HG02973 (cell line): ENCODE measurements at regions not wholly inside any gene's neighbourhood (a gene's known extent, or its start where the extent isn't known, plus 50 kb on each side); places are given as distances from the start of the nearest gene placed in this dataset.
"Not testable (repeated sequence)": the region's sequence is repeated elsewhere in the genome, so short reads cannot be mapped to it uniquely, and the experiment has no call there.

Experiments used
- ATAC-seq: cut with Tn5 transposase; IDR thresholded peaks from one replicate; pipeline ENCODE4 v1.9.1; 2021; ENCODE audit warnings: moderate library complexity; ENCODE audit not compliant: unreplicated experiment

DNA sequence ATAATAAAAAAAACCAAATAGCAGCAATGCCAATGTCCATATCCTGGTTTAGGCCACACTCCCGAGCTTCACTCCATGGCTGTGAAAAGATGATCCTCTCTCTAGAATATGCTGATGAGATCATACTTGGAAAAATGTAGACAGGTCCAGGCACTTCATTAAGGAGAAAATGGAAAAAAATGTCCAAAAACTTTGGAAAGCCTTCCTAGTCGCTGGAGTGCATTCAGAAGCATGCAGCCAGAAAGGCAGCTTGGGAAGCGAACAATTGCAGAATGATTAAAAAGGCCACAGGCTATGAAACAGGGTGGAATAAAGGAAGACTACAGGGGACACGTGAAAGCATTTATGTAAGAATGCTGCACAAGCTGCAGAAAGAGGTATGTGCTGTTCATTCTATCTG, 165.6 kb upstream of the HCCS start:
- ATAC-seq: no peak

DNA sequence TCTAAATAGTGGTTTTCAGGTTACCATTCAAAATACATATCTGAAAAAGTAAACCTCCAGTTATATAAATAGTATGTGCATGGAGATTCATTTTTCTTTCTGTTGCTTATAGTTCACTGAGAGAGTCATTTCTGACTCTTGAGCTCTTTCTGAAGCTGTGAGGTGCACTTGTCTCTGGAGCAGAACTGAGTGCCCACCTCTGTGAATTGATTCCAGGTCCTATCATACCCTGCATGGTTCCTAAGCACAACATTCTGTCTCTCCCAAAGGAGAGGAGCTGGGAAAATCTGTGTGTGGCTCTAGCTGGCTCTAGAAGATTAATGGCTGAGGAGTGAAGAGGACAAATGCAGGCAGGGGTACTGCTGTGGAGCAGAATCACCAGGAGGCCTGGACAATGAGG, 161.6 kb upstream of the HCCS start:
- ATAC-seq: no peak

DNA sequence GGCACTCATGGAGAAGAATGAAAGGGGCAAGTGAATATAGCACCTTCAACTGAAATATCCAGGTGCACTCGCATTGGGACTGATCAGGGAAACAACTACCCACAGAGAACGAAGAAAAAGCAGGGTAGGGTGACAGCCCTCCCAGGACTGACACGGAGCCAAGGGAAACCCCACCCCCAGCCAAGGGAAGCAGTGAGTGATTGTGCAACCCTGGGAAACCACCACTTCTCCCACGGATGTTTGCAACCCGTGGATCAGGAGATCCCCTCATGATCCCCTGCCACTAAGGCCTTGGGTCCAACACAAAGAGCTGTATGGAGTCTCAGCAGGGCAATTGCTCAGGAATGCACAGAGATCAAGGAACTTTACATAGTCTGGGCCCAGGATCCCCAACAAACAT, 158.5 kb upstream of the HCCS start:
- no peak for ATAC-seq

DNA sequence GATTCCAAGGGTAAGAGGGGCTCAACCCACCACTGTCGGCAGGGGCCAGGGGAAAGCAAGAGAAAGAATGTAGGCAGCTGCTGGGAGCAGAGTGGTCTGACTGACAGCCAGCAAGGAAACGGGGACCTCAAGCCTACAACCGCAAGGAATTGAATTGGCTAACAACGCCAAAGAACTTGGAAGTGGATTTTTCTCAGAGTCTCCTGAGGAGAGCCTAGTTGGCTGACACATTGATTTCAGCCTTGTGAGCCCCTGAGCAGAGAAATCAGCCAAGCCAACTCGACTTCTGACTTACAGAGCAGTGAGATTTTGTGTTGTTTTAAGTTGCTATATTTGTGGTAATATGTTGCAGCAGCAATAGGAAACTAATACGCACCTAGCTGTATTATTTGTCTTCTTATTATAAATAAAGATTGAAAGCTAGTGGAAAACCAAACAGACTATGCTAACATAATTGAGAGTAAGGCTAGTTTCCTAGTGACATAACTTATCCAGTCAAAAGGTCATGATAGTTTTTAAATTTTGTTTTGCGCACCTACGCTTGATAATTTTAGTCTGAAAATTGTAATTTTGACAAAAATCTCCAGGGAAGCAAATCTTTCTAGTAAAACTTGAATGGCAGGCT, 145.8 kb upstream of the HCCS start:
- ATAC-seq: no peak

DNA sequence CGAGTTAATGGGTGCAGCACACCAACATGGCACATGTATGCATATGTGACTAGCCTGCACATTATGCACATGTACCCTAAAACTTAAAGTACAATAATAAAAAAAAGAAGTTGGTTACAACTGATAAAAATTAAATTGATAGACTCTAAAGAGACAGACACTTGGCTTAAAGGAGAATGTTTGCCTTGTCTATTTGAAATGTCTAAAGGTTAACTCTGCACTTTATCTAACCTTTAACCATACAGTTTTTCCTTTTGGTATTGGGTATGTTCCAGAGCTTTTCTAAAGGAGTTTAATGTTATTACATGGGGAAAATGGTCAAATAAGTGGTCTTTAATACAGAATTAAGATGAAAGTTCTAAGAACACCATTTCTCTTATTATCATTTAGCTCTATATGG, 145.1 kb upstream of the HCCS start:
- no peak for ATAC-seq

DNA sequence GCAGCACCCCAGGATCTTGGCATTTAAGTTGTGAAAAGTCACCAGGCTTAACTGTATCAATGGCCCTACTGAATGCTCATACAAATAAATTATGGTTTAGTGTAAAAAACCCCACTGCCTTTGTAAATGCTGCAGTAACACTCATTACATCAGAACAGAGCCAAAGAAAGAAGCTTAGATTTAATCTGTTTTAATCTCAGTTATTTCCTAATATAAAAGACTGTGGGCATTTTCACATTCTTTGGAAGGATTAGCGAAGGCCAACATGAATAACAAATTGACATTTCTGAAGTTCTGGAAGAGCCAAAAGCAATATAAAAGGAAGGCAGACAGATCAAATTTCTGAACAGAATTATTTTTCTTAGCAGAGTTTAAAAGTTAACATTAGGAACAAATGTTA, 140.0 kb upstream of the HCCS start:
- no peak for ATAC-seq

- no peak for ATAC-seq
Measured at GRCh38 chrX:10971759-10972158, 139.4 kb upstream of the HCCS start.

GRCh38 chrX:10972706-10973105, 138.4 kb upstream of the HCCS start:
- no peak for ATAC-seq

DNA sequence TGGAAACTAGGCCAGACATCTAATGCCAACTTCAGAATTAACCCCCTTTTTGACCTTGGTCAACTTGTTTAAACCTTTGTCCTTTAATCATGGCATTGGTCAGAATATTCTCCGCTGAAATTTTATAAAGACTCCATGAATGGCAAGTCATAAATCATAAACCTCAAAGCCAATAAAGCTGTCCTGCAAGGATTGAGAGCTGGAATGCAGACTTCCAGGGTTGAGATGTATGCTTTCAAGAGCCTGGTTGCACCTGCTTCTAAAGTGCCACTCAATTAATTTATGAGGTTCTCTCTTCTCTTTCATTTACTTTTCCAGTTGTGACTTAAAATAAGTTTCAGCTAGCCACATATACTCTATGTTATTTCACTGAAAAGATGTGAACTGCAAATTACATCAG, 136.2 kb upstream of the HCCS start:
- no peak for ATAC-seq

DNA sequence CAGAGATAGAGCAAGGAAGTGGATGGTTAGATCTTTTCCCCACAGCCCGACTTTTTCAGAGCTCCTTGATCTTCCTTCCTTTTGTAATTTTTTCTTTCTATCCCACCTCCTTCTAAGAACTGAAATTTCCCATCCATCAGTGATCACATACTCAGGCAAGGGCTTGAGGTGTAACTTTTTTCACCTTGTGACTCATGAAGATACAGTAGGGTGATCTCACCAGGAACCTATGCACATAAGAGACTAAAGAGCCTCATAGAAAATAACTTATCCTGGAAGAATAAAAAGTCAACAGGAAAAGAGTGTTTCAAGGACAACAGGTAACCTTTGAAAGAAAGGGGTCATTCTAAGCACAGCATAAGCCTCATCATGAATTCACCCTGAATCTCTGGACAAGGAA, 131.2 kb upstream of the HCCS start:
- no peak for ATAC-seq

GRCh38 chrX:10981506-10981905, 129.6 kb upstream of the HCCS start:
- no peak for ATAC-seq

GRCh38 chrX:10983526-10983925, 127.6 kb upstream of the HCCS start:
- no peak for ATAC-seq

GRCh38 chrX:10984213-10984612, 126.9 kb upstream of the HCCS start:
- ATAC-seq: no peak

DNA sequence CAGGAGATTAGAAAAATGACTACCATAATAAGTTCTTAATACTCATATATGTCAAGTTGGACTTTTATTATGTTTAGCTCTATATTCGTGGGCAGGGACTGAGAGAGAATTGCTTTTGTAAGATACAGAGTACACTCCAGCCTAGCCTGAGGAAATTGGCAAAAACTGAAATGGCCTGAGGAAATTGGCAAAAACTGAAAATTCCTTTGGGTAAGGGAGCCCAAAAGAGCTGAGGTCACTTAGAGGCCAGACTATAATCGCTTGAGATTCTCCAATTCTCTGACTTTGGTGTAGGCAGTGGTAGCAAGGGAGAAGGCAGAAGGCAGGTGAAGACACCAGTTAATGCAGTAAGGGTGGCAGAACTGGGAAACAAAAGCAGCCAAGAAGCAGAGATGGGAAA, 124.5 kb upstream of the HCCS start:
- no peak for ATAC-seq

DNA sequence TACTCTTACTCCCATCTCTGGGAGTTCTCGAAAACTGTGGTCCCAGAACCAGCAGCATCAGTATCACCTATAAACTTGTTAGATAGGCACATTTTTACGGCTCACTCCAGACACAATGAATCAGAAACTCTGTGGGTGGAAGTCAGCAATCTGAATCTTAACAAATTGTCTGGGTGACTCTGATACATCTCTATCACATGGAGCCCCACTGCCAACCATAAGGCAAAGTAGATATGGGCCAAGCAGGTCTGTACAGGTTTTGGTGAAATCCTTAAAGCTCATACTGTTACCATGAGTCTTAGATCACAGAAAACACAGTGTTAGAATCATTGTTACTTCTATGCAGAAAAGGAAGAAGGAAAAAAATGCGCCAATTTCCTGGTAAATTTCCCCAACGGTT, 122.5 kb upstream of the HCCS start:
- ATAC-seq: no peak

GRCh38 chrX:10989386-10989785, 121.7 kb upstream of the HCCS start:
- no peak for ATAC-seq

GRCh38 chrX:10990418-10990817, 120.7 kb upstream of the HCCS start:
- ATAC-seq: no peak

DNA sequence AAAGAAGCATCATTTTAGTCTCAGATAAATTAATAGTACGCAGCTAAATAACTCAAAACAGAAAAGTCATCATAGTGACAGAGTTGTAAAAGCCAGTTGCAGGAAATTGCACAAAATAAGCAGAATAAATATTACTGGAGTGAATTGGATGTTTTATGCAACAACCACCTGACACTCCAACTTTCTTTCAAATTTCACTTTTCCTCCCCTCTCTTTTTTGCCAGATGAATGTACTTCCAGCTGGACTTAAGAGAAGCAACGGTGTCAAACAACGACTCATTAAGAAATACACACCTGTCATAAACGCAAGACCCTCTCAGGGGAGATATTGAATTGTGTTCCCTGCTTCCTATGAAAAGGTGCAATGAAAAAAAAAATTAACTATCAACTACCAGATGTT, 120.2 kb upstream of the HCCS start:
- no peak for ATAC-seq

GRCh38 chrX:10992110-10992509, 119.0 kb upstream of the HCCS start:
- ATAC-seq: no peak

DNA sequence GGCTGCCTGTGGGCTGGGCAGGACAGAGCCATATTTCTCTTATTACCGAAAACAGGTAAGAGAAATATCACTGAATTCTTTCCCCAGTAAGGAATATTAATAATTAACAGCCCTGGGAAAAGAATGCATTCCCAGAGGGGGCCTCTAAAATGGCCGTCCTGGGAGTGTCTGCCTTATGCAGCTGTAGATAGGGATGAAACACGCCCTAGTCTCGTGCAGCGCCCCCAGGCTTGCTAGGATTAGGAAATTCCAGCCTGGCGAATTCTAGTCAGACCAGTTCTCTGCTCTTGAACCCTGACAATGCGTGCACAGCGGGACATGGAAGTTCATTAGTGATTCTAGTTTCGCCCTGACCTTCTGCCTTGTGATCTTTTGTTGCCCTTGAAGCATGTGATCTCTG, 104.1 kb upstream of the HCCS start:
- not testable (repeated sequence) for ATAC-seq

GRCh38 chrX:11010476-11010875, 100.7 kb upstream of the HCCS start:
- no peak for ATAC-seq

GRCh38 chrX:11016728-11017127, 94.4 kb upstream of the HCCS start:
- no peak for ATAC-seq

DNA sequence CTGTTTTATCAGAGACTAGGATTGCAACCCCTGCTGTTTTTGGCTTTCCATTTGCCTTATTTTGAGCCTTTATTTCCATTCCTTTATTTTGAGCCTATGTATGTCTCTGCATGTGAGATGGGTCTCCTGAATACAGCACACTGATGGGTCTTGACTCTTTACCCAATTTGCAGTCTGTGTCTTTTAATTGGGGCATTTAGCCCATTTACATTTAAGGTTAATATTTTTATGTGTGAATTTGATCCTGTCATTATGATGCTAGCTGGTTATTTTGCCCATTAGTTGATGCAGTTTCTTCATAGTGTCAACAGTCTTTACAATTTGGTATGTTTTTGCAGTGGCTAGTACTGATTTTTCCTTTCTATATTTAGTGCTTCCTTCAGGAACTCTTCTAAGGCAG, 88.5 kb upstream of the HCCS start:
- not testable (repeated sequence) for ATAC-seq

GRCh38 chrX:11039926-11040325, 71.2 kb upstream of the HCCS start:
- ATAC-seq: no peak
